ENCODE measurements at regions not wholly inside any gene's neighbourhood (a gene's known extent, or its start where the extent isn't known, plus 50 kb on each side); places are given as distances from the start of the nearest gene placed in this dataset.
A peak's percentile ranks its signal among the peaks of the same experiment; 100 is the strongest.

GRCh38 chr5:8473827-8474568 is 605.0 kb downstream of the MTRR start:
- peak; percentile 8 to 18 for TF ChIP-seq CTCF (conservative IDR thresholded peaks at IDR 0.05 in 1 of 2, IDR thresholded peaks at IDR 0.05 in 1 of 2; ENCODE audit: low read depth in 1 of 2, low read length in 2 of 2)
- no peak for TF ChIP-seq EZH2 (IDR thresholded peaks at IDR 0.05; ENCODE audit: low read length, missing control alignments)

Data from fibroblast of lung (primary cell).